ENCODE measurements at regions not wholly inside any gene's neighbourhood (a gene's known extent, or its start where the extent isn't known, plus 50 kb on each side); places are given as distances from the start of the nearest gene placed in this dataset.

DNA sequence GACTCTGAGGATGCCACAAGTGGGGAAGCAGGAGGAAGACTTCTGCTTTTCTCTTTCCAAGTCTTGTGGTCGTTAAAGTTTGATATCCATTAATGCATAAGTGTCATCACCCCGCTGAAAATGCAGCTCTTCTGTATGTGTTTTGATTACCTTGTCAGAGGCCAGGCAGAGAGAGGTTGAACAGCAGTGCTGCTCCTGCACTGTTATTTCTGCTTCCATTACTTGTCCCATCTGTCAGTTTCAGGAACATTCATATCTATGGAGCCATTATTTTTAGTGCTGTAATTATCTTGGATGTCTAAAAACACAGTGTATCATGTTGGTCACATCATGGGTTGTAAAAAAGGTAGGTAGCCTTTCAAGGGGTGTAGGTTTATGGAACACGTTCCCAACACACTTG is 62.0 kb upstream of the ESX1 start:
- no peak overlapping the region for H2AFZ ChIP-seq
- no peak overlapping the region for H3K4me3 ChIP-seq
- H3K79me2 ChIP-seq, result no peaks in the 10 kb centered on the region
- no peaks in the 10 kb centered on the region for H4K20me1 ChIP-seq (ENCODE audit: insufficient read depth, poor library complexity, severe bottlenecking)
- no peaks in the 10 kb centered on the region for H3K36me3 ChIP-seq (replicated peaks; ENCODE audit: insufficient read depth, low read depth)
- TF ChIP-seq EZH2 (IDR thresholded peaks at IDR 0.05; ENCODE audit: borderline replicate concordance), result no peak
- TF ChIP-seq, protein P1, sequence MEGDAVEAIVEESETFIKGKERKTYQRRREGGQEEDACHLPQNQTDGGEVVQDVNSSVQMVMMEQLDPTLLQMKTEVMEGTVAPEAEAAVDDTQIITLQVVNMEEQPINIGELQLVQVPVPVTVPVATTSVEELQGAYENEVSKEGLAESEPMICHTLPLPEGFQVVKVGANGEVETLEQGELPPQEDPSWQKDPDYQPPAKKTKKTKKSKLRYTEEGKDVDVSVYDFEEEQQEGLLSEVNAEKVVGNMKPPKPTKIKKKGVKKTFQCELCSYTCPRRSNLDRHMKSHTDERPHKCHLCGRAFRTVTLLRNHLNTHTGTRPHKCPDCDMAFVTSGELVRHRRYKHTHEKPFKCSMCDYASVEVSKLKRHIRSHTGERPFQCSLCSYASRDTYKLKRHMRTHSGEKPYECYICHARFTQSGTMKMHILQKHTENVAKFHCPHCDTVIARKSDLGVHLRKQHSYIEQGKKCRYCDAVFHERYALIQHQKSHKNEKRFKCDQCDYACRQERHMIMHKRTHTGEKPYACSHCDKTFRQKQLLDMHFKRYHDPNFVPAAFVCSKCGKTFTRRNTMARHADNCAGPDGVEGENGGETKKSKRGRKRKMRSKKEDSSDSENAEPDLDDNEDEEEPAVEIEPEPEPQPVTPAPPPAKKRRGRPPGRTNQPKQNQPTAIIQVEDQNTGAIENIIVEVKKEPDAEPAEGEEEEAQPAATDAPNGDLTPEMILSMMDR (IDR thresholded peaks at IDR 0.05; ENCODE audit: poor library complexity), result no peak
- TF ChIP-seq EZH2phosphoT487 (IDR thresholded peaks at IDR 0.05; ENCODE audit: low read depth, severe bottlenecking, unreplicated experiment), result no peak
- DNase-seq (ENCODE audit: low spot score), result no peak
- 58% methylated on average over 3 of the region's 3 CpGs for WGBS (ENCODE audit: low lambda C conversion rate, missing lambda C conversion rate)
- no peaks in the 10 kb centered on the region for H3K9me2 ChIP-seq (replicated peaks; ENCODE audit: insufficient read depth)
- H3K27ac ChIP-seq, result no peak overlapping the region
- no peaks in the 10 kb centered on the region for H3K9me3 ChIP-seq (ENCODE audit: low read depth)
- H3K4me1 ChIP-seq (ENCODE audit: insufficient read depth), result peaks cover 3% of the 10 kb centered on the region
- no peak overlapping the region for H3K4me2 ChIP-seq
- no peaks in the 10 kb centered on the region for H3K27me3 ChIP-seq

DNA sequence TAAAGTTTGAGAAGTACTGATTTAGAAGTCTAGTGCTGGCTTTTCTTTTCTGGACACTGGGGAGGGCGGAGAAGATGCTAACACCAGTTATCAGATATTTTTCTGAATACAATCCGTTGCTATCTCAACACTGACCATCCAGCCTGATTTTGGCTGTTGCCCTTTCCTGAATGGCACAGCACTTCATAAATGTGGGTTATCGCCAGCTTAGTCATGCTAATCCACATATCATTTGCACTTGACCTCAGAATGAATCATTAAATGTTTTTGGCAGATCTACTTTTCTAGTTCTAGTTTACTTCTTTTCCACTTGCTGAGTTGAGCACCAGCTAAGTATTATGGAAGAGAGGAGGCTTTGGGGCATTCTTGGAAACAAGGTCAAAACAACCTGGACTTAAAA is 60.8 kb upstream of the ESX1 start:
- Histone ChIP-seq H3K4me1 (ENCODE audit: insufficient read depth) (peaks cover 3% of the 10 kb centered on the region), H3K27me3 (no peaks in the 10 kb centered on the region), H3K9me3 (ENCODE audit: low read depth) (no peaks in the 10 kb centered on the region), H4K20me1 (ENCODE audit: insufficient read depth, poor library complexity, severe bottlenecking) (no peaks in the 10 kb centered on the region), H2AFZ (no peak overlapping the region), H3K36me3 (replicated peaks; ENCODE audit: insufficient read depth, low read depth) (no peaks in the 10 kb centered on the region), H3K79me2 (no peaks in the 10 kb centered on the region), H3K9me2 (replicated peaks; ENCODE audit: insufficient read depth) (no peaks in the 10 kb centered on the region), H3K4me2 (no peak overlapping the region), H3K4me3 (no peak overlapping the region), H3K27ac (no peak overlapping the region)
- DNase-seq (ENCODE audit: low spot score), result no peak
- TF ChIP-seq EZH2 (IDR thresholded peaks at IDR 0.05; ENCODE audit: borderline replicate concordance), result no peak
- TF ChIP-seq, protein P1 (IDR thresholded peaks at IDR 0.05; ENCODE audit: poor library complexity), result no peak
- TF ChIP-seq EZH2phosphoT487 (IDR thresholded peaks at IDR 0.05; ENCODE audit: low read depth, severe bottlenecking, unreplicated experiment), result no peak
- WGBS (ENCODE audit: low lambda C conversion rate, missing lambda C conversion rate), result 58% methylated on average over 3 of the region's 3 CpGs

DNA sequence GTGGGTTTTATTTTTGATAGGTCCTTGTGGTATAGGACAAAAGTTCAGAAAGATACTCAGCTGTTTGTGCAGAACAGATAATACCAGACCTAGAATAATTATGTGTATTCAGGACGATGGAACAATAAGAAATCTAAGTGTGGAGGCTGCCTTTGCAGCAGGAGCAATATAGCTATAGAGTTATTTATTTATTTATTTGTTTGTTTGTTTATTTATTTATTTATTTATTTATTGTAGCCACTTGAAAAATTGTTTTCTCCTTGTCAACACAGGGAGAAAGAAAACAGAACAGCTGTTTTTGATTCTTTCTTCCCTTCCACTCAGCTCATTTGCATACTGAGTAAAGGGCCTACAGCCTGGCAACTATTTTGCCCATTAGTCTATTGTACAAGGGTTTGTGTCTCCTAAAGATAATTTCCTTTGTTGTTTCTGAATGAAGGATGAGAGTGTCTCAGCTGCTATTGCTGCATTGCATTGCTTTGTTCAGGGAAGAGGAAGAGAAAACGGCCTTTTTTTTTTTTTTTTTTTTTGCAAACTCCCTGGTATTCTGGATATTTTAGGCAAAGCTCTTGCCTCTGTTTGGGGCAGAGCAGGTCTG is 56.0 kb upstream of the ESX1 start:
- no peaks in the 10 kb centered on the region for H4K20me1 ChIP-seq (ENCODE audit: insufficient read depth, poor library complexity, severe bottlenecking)
- no peak overlapping the region for H3K4me2 ChIP-seq
- H3K4me1 ChIP-seq (ENCODE audit: insufficient read depth), result no peaks in the 10 kb centered on the region
- H2AFZ ChIP-seq, result no peak overlapping the region
- no peak overlapping the region for H3K4me3 ChIP-seq
- no peak for DNase-seq (ENCODE audit: low spot score)
- no peaks in the 10 kb centered on the region for H3K27me3 ChIP-seq
- no peaks in the 10 kb centered on the region for H3K9me2 ChIP-seq (replicated peaks; ENCODE audit: insufficient read depth)
- TF ChIP-seq, protein P1 (IDR thresholded peaks at IDR 0.05; ENCODE audit: poor library complexity), result no peak
- TF ChIP-seq EZH2phosphoT487 (IDR thresholded peaks at IDR 0.05; ENCODE audit: low read depth, severe bottlenecking, unreplicated experiment) (no peak), EZH2 (IDR thresholded peaks at IDR 0.05; ENCODE audit: borderline replicate concordance) (no peak)
- no peaks in the 10 kb centered on the region for H3K79me2 ChIP-seq
- no peaks in the 10 kb centered on the region for H3K9me3 ChIP-seq (ENCODE audit: low read depth)
- no peak overlapping the region for H3K27ac ChIP-seq
- 47% methylated on average over 2 of the region's 2 CpGs for WGBS (ENCODE audit: low lambda C conversion rate, missing lambda C conversion rate)
- no peaks in the 10 kb centered on the region for H3K36me3 ChIP-seq (replicated peaks; ENCODE audit: insufficient read depth, low read depth)

Measured in hepatocyte (in vitro differentiated cells).